Limb (tissue), 2 donors: ENCODE measurements at regions not wholly inside any gene's neighbourhood (a gene's known extent, or its start where the extent isn't known, plus 50 kb on each side); places are given as distances from the start of the nearest gene placed in this dataset.
"Not testable (repeated sequence)": the region's sequence is repeated elsewhere in the genome, so short reads cannot be mapped to it uniquely, and the experiment has no call there.

Source experiments
- DNase-seq, 2 donors: peaks; one replicate each; pipeline ENCODE4 v3.0.0-alpha.2; 2016; ENCODE audit errors: extremely low spot score in 2 of 2

- DNase-seq, result no peak
These were observed 574.2 kb upstream of the ADGRL2 start for GRCh38 chr1:81226603-81226928.

DNA sequence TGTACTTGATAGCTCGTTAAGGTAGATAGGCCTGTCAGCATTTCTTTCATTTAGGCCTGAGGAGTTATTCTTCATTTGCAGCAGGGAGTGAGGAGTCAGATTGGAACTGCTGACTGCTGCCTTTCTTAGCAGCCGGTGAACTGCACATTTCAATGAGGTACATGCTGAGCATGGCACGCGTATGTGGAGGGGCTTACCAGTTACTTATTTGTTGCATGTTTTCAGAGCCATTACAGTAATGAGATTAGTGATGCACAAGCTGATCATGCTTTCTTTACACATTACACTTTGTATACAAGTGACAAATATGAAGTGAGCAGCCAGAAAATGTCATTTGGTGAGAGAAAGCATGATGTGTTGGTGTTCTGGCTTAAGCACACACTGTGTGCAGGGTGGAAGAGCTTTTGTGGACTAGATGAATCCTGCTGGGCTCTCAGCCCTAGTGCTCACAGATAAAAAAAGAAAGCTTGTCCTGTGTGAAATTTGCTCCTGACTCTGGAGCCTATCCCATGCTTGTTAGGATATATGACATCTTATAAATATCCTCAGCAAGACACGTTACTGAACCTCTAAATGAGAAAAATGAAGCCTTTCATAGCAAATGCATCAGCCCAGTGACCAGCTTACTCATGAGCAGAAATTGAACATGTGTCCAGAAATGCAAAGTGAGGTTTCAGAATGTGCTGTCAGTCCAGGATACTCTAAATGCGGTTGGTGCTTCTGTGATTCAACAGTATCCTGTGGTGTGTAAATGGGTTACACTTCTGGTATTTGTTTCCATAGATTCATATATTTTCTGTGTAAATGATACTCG lies 574.7 kb upstream of the ADGRL2 start:
- no peak for DNase-seq

DNA sequence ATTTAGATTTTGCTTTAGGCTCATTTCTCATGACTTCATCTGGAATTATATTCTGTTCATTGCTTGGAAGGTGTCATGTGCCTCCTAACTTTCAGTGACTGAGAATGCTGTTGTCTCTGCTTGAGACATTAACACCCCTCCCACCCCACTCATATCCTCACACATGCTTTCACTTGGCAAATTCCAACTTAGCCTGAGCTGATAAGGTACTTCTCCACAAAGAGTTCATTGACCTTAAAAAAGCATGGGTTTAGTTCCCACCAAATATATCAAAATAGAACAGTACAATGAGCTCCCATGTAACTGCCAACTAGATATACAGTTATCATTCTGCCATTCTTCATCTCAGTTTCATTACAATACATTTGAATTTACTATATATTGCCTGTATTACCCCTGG lies 576.5 kb upstream of the ADGRL2 start:
- no peak for DNase-seq

GRCh38 chr1:81221564-81221963 lies 579.2 kb upstream of the ADGRL2 start:
- DNase-seq, result no peak

DNA sequence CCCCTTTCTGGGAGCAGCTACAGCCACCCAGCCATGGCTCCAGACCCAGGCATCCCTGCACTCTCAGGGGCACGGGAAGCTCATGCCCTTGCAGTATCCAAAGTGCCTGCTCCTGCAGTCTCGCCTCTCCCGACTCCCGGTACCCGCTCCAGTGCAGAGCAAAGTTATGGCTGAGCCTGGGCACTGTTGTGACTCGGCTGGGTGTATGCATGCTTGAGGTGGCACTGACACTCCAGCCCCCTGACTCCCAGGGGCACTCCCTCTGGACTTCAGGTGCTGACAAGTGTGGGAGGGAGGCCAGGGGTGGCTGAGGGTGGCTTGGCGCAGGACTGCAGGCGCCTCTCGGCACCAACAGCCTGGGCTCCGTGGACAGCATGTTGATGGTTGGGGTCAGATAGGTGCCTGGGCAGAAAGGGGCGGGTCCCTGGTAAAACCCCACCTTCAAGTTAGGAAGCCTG lies 580.1 kb upstream of the ADGRL2 start:
- no peak for DNase-seq

DNA sequence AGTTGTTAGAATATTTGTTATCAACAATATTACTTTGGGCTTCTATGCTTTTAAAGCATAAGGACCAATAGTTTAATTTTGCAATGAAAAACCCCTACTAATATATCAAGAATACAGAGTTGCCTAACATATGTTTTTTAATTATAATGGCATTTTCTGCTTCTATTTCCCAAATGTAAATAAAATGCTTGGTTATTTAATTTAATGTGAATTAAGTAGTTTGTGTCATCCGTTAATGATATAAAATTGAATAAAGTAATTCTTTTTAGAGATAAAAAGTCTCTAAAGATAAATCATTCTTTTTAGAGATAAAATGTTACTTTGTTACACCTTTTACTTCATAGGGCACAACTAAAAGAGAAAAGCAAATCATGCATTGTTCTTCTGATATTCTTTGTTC lies 583.7 kb upstream of the ADGRL2 start:
- DNase-seq, result no peak

- DNase-seq, result no peak
These were observed 587.5 kb upstream of the ADGRL2 start for GRCh38 chr1:81213279-81213678.

GRCh38 chr1:81209461-81209860 lies 591.3 kb upstream of the ADGRL2 start:
- DNase-seq, result no peak

DNA sequence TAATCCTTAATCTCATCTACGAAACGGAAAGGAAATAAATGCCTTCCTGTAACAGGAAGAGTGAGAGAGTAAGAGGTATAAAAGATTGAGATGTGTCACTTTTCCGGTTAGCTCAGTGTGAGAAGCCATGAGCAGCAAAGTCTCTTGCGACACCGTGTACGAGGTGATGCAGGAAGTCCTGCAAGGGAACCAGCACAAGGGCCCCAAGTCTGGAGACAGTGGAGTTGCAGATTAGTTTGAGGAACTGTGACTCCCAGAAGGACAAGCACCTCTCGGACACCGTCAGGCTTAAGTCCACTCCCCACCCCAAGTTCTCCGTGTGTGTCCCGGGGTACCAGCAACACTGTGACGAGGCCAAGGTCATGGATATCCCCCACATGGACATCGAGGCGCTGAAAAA lies 592.3 kb upstream of the ADGRL2 start:
- no peak for DNase-seq

- no peak for DNase-seq
These were observed 594.8 kb upstream of the ADGRL2 start for GRCh38 chr1:81205956-81206355.

DNA sequence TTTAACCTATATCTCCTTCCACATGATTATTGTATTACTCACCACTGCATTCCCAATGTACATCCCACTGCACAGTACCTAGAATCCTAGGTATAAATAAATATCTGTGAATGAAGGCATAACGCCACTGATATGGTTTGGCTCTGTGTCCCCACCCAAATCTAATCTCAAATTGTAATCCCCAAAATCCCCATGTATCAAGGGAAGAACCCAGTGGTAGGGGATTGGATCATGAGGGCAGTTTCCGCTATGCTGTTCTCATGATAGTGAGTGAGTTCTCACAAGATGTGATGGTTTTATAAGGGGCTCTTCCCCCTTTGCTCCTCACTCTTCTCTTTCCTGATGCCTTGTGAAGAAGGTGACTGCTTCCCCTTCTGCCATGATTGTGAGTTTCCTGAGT lies 599.0 kb upstream of the ADGRL2 start:
- no peak for DNase-seq

DNA sequence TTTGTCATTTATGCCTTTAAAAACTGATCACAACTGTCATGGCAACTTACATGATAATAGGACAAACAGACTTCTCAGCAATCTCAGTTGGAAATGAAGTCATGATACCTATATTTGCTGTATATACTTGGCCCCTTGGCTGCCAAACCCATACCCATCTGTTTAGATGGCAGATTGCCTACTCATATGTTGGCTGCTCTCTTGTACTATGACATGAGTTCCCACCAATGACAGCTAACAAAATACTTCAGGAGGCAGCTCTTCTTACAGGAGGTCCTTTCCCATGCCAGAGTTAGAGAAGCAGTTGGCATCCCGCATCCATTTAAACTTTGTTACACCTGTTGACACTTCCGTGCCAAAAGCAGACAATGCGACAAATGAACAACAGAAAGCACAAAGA lies 603.1 kb upstream of the ADGRL2 start:
- peak in 1 of 2 donors; percentile 41 for DNase-seq

DNA sequence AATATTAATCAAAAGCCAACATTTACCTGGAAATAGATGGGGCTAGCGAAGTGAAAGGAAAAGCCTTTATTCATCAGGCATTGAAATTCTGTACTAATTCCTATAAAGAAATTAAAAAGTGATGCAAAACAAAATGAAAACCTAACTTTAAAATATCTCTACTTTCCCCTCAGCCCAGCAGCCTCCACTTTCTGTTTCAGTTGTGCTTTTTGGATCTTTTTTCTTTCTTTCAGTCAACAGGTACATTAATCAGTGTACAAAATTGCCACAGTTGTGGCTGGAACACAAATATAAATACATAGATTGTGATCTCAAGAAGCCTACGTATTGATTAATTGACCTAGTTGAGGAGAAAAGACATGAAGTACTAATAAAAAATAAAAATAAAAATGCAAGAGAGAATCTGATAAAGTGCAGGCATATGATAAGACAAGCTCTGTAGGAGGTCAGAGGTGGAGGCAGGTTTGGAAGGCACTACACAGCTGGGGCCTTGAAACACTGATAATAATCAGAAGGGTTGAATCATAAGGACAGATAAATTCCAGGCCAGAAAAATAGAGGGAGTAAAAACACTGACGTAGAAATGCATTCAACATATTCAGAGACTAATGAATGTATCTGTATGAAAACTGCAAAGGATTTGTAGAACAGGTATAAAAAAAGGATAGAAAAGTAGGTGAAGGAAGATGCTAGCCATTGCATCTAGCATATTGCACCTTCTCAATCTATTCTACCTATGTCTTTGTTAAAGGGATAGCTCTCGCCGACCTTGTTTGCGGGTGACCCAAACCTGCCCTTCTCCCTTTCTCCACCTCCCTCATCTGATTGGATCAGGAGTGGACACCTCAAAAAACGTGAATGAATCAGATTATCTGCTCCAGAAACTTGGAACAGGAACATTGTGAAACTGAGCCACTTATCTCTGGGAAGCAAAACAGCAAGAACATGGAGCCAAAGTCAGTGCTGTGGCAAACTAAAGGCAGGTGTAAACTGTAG lies 607.8 kb upstream of the ADGRL2 start:
- DNase-seq, result no peak

GRCh38 chr1:81190003-81190402 lies 610.7 kb upstream of the ADGRL2 start:
- DNase-seq, result no peak

GRCh38 chr1:81187635-81188034 lies 613.1 kb upstream of the ADGRL2 start:
- no peak for DNase-seq

DNA sequence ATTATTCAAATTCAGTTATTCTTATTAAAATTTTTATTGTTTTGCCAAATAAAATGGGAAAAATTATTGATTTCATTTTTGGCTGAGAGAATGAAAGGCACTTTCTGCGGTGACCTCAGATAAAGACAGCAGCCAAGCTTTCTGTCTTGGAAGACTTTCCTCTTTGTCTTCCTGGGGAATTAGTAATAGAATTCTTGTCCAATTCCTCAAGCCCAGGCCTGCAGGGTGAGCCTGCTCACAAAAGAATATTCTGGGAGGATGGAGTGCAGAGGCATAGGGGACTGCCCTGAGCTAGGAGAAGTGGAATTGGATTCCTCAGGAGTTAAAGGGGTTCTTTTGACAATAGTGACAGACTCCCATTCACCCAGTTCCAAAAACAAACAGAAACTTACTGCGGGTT lies 614.5 kb upstream of the ADGRL2 start:
- no peak for DNase-seq

DNA sequence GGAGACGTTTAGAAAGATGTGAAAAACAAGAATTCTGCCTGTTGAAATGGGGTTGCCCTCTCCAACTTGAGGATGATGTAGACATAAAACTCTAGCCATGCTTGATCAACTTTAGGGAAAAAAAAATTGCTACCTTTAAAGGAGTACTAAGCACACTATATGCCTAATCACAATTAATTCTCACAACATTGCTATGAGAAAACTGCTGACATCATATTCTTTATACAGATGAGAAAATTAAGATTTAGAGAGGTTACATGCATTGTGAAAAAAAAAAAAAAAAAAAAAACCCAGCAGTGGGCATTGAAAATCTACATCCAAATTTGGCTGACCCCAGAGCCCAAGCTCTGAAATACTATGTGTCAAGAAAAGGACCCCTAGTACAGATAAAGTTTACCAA lies 617.2 kb upstream of the ADGRL2 start:
- DNase-seq, result no peak

GRCh38 chr1:81183051-81183450 lies 617.7 kb upstream of the ADGRL2 start:
- peak in 1 of 2 donors; percentile 18 for DNase-seq

DNA sequence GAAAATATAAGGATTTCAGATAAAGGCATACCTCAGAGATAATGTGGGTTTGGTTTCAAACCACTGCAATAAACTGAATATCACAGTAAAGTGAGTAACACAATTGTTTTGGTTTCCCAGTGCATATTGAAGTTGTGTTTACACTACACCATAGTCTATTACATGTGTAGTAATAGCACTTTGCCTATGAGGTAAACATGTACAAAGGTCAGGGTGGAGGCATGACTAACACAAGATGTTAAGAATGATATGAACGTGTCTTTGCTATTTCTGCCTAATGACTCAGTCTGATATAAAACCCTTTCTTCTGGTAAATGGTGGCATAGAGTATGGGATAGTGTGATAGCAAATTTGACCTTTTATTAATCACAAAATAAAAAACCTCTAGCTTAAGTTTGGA lies 621.5 kb upstream of the ADGRL2 start:
- no peak for DNase-seq

DNA sequence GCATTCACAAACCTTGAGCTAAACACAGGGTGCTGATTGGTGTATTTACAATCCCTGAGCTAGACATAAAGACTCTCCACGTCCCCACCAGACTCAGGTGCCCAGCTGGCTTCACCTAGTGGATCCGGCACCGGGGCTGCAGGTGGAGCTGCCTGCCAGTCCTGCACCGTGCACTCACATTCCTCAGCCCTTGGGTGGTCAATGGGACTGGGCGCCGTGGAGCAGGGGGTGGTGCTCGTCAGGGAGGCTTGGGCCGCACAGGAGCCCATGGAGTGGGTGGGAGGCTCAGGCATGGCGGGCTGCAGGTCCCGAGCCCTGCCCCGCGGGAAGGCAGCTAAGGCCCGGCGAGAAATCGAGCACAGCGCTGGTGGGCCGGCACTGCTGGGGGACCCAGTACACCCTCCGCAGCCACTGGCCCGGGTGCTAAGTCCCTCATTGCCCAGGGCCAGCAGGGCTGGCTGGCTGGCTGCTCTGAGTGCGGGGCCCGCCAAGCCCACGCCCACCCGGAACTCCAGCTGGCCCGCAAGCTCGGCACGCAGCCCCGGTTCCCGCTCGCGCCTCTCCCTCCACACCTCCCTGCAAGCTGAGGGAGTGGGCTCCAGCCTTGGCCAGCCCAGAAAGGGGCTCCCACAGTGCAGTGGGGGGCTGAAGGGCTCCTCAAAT lies 622.2 kb upstream of the ADGRL2 start:
- not testable (repeated sequence) for DNase-seq

GRCh38 chr1:81174811-81175476 lies 625.8 kb upstream of the ADGRL2 start:
- DNase-seq, result no peak
